ENCODE measurements at regions not wholly inside any gene's neighbourhood (a gene's known extent, or its start where the extent isn't known, plus 50 kb on each side); places are given as distances from the start of the nearest gene placed in this dataset.

DNA sequence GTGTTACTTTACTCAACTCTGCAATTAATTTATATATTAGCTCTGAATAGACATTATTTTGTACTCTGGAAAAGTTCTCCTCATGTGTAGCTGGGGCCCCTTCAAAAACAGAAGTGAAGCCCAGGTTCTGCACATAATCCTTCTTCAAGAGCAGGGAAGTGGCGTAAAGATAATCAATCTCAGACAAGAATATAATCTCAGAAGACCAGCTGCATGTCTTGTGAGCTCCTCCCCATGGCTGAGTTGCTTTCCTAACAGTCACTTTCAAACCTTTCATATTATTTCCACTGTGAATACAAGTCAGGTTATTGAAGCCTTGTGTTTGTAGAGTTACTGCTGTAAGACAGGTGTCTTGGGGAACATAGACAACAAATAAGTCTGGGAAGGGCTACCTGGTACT lies 691.9 kb downstream of the RFPL4B start:
- TF ChIP-seq CTCF (IDR thresholded peaks at IDR 0.05; ENCODE audit: low read length) (no peak), EZH2 (optimal IDR thresholded peaks at IDR 0.05; ENCODE audit: low read depth, low read length) (no peak), EZH2phosphoT487 (IDR thresholded peaks at IDR 0.05; ENCODE audit: low read length) (no peak)

Measured in MM.1S (cell line).